Fibroblast of pulmonary artery (primary cell): ENCODE measurements at regions not wholly inside any gene's neighbourhood (a gene's known extent, or its start where the extent isn't known, plus 50 kb on each side); places are given as distances from the start of the nearest gene placed in this dataset.
"Not testable (repeated sequence)": the region's sequence is repeated elsewhere in the genome, so short reads cannot be mapped to it uniquely, and the experiment has no call there.

Experiments
- DNase-seq: peaks from one replicate; pipeline ENCODE4 v3.0.0-alpha.2; 2010; ENCODE audit warnings: low read depth
- H3K4me3 ChIP-seq: replicated peaks from 2 replicates; pipeline ENCODE4 v1.5.1; 2011; ENCODE audit warnings: low read depth, mild to moderate bottlenecking, control low read depth, low read length, moderate library complexity
- CTCF ChIP-seq: IDR thresholded peaks from 2 replicates; pipeline ENCODE4 v1.5.1; 2011; ENCODE audit warnings: mild to moderate bottlenecking, control low read depth, low read length, inconsistent platforms; ENCODE audit errors: missing control alignments

- DNase-seq: no peak
- no peak for TF ChIP-seq CTCF
- H3K4me3 ChIP-seq: no peak overlapping the region
Observed at GRCh38 chr2:187627153-187627552, 72.9 kb upstream of the TFPI start.

GRCh38 chr2:187636731-187637391 lies 82.6 kb upstream of the TFPI start:
- H3K4me3 ChIP-seq, DNase-seq: not testable (repeated sequence)

- not testable (repeated sequence) for H3K4me3 ChIP-seq, DNase-seq
Observed at GRCh38 chr2:187637392-187637740, 83.1 kb upstream of the TFPI start.

- not testable (repeated sequence) for H3K4me3 ChIP-seq, DNase-seq
Observed at GRCh38 chr2:187637771-187638170, 83.5 kb upstream of the TFPI start.

- no peak overlapping the region for H3K4me3 ChIP-seq
- no peak for TF ChIP-seq CTCF
- DNase-seq: no peak
Observed at GRCh38 chr2:187638840-187639239, 84.6 kb upstream of the TFPI start.

- DNase-seq: no peak
- no peak for TF ChIP-seq CTCF
- H3K4me3 ChIP-seq: no peak overlapping the region
Observed at GRCh38 chr2:187640926-187641510, 86.8 kb upstream of the TFPI start.

GRCh38 chr2:187642498-187642897 lies 88.3 kb upstream of the TFPI start:
- H3K4me3 ChIP-seq: no peak overlapping the region
- DNase-seq: no peak
- TF ChIP-seq CTCF: no peak

GRCh38 chr2:187644486-187644885 lies 90.3 kb upstream of the TFPI start:
- TF ChIP-seq CTCF: no peak
- no peak for DNase-seq
- H3K4me3 ChIP-seq: no peak overlapping the region

GRCh38 chr2:187644981-187645380 lies 90.7 kb upstream of the TFPI start:
- TF ChIP-seq CTCF: no peak
- no peak overlapping the region for H3K4me3 ChIP-seq
- DNase-seq: no peak
